ENCODE measurements at regions not wholly inside any gene's neighbourhood (a gene's known extent, or its start where the extent isn't known, plus 50 kb on each side); places are given as distances from the start of the nearest gene placed in this dataset.

- no peaks in the 10 kb centered on the region for H3K36me3 Mint-ChIP-seq (ENCODE audit: low read depth)
- no peak overlapping the region for H3K4me3 Mint-ChIP-seq
- CTCF ChIA-PET, result interaction anchor here (0.6 kb wide), 1 partner anchor 741 kb away, joined by 3 read pairs; no protein-coding TSS in a partner anchor
- intact Hi-C loops (cut with micrococcal nuclease), result no loop called here
- no peaks in the 10 kb centered on the region for H3K27me3 Mint-ChIP-seq (ENCODE audit: low read depth)
- no peaks in the 10 kb centered on the region for H3K9me3 Mint-ChIP-seq
- no peak for DNase-seq
- H3K27ac Mint-ChIP-seq, result no peak overlapping the region
- H3K4me1 Mint-ChIP-seq (ENCODE audit: low read depth), result peaks cover 18% of the 10 kb centered on the region
Observed at GRCh38 chr14:98951031-98951430, 321.0 kb downstream of the BCL11B start.

- no peak overlapping the region for H3K27ac Mint-ChIP-seq
- CTCF ChIA-PET, result no interaction called here
Observed at GRCh38 chr14:98951521-98952152, 320.4 kb downstream of the BCL11B start.

GRCh38 chr14:98952593-98953350 is 319.2 kb downstream of the BCL11B start:
- intact Hi-C loops (cut with micrococcal nuclease), result no loop called here
- CTCF ChIA-PET, result no interaction called here
- no peak overlapping the region for H3K4me3 Mint-ChIP-seq
- H3K27me3 Mint-ChIP-seq (ENCODE audit: low read depth), result no peaks in the 10 kb centered on the region
- no peak overlapping the region for H3K27ac Mint-ChIP-seq
- H3K9me3 Mint-ChIP-seq, result no peaks in the 10 kb centered on the region
- no peaks in the 10 kb centered on the region for H3K36me3 Mint-ChIP-seq (ENCODE audit: low read depth)
- peaks cover 8% of the 10 kb centered on the region for H3K4me1 Mint-ChIP-seq (ENCODE audit: low read depth)
- peak; percentile 34 for DNase-seq

More at GRCh38 chr14:98951521-98952152, 320.4 kb downstream of the BCL11B start:
- DNase-seq, result no peak
- no peaks in the 10 kb centered on the region for H3K9me3 Mint-ChIP-seq
- H3K36me3 Mint-ChIP-seq (ENCODE audit: low read depth), result no peaks in the 10 kb centered on the region
- H3K4me3 Mint-ChIP-seq, result no peak overlapping the region
- H3K4me1 Mint-ChIP-seq (ENCODE audit: low read depth), result peaks cover 18% of the 10 kb centered on the region
- H3K27me3 Mint-ChIP-seq (ENCODE audit: low read depth), result no peaks in the 10 kb centered on the region
- intact Hi-C loops (cut with micrococcal nuclease), result no loop called here

GRCh38 chr14:98953551-98954348 is 318.2 kb downstream of the BCL11B start:
- Mint-ChIP-seq H3K27ac (no peak overlapping the region), H3K4me3 (no peak overlapping the region), H3K27me3 (ENCODE audit: low read depth) (no peaks in the 10 kb centered on the region), H3K9me3 (no peaks in the 10 kb centered on the region), H3K4me1 (ENCODE audit: low read depth) (peaks cover 4% of the 10 kb centered on the region), H3K36me3 (ENCODE audit: low read depth) (no peaks in the 10 kb centered on the region)
- CTCF ChIA-PET, result no interaction called here
- intact Hi-C loops (cut with micrococcal nuclease), result no loop called here
- no peak for DNase-seq

- Mint-ChIP-seq H3K27me3 (ENCODE audit: low read depth) (no peaks in the 10 kb centered on the region), H3K4me3 (no peak overlapping the region), H3K4me1 (ENCODE audit: low read depth) (peaks cover 4% of the 10 kb centered on the region), H3K27ac (no peak overlapping the region), H3K36me3 (ENCODE audit: low read depth) (no peaks in the 10 kb centered on the region), H3K9me3 (no peaks in the 10 kb centered on the region)
- intact Hi-C loops (cut with micrococcal nuclease), result no loop called here
- CTCF ChIA-PET, result no interaction called here
- DNase-seq, result no peak
Observed at GRCh38 chr14:98954349-98955000, 317.5 kb downstream of the BCL11B start.

GRCh38 chr14:98955036-98955740 is 316.8 kb downstream of the BCL11B start:
- no peak overlapping the region for H3K4me3 Mint-ChIP-seq
- peaks cover 6% of the 10 kb centered on the region for H3K4me1 Mint-ChIP-seq (ENCODE audit: low read depth)
- no peaks in the 10 kb centered on the region for H3K27me3 Mint-ChIP-seq (ENCODE audit: low read depth)
- DNase-seq, result no peak
- intact Hi-C loops (cut with micrococcal nuclease), result no loop called here
- CTCF ChIA-PET, result interaction anchor here (0.6 kb wide), 1 partner anchor 190 kb away, joined by 3 read pairs; no protein-coding TSS in a partner anchor
- H3K9me3 Mint-ChIP-seq, result no peaks in the 10 kb centered on the region
- no peaks in the 10 kb centered on the region for H3K36me3 Mint-ChIP-seq (ENCODE audit: low read depth)
- H3K27ac Mint-ChIP-seq, result no peak overlapping the region

GRCh38 chr14:98955741-98956070 is 316.3 kb downstream of the BCL11B start:
- Mint-ChIP-seq H3K36me3 (ENCODE audit: low read depth) (no peaks in the 10 kb centered on the region), H3K9me3 (no peaks in the 10 kb centered on the region), H3K4me1 (ENCODE audit: low read depth) (peaks cover 6% of the 10 kb centered on the region), H3K4me3 (no peak overlapping the region), H3K27me3 (ENCODE audit: low read depth) (no peaks in the 10 kb centered on the region), H3K27ac (no peak overlapping the region)
- DNase-seq, result no peak
- intact Hi-C loops (cut with micrococcal nuclease), result no loop called here
- CTCF ChIA-PET, result interaction anchor here (0.6 kb wide), 1 partner anchor 190 kb away, joined by 3 read pairs; no protein-coding TSS in a partner anchor

GRCh38 chr14:98956181-98956580 is 315.8 kb downstream of the BCL11B start:
- Mint-ChIP-seq H3K27ac (no peak overlapping the region), H3K4me3 (no peak overlapping the region), H3K27me3 (ENCODE audit: low read depth) (no peaks in the 10 kb centered on the region), H3K9me3 (no peaks in the 10 kb centered on the region), H3K4me1 (ENCODE audit: low read depth) (peaks cover 9% of the 10 kb centered on the region), H3K36me3 (ENCODE audit: low read depth) (no peaks in the 10 kb centered on the region)
- CTCF ChIA-PET, result no interaction called here
- intact Hi-C loops (cut with micrococcal nuclease), result no loop called here
- no peak for DNase-seq

GRCh38 chr14:98956661-98957060 is 315.3 kb downstream of the BCL11B start:
- H3K36me3 Mint-ChIP-seq (ENCODE audit: low read depth), result no peaks in the 10 kb centered on the region
- H3K9me3 Mint-ChIP-seq, result no peaks in the 10 kb centered on the region
- H3K4me3 Mint-ChIP-seq, result no peak overlapping the region
- CTCF ChIA-PET, result no interaction called here
- intact Hi-C loops (cut with micrococcal nuclease), result no loop called here
- no peak overlapping the region for H3K27ac Mint-ChIP-seq
- H3K27me3 Mint-ChIP-seq (ENCODE audit: low read depth), result no peaks in the 10 kb centered on the region
- no peak for DNase-seq
- peaks cover 9% of the 10 kb centered on the region for H3K4me1 Mint-ChIP-seq (ENCODE audit: low read depth)

- Mint-ChIP-seq H3K4me3 (no peak overlapping the region), H3K36me3 (ENCODE audit: low read depth) (no peaks in the 10 kb centered on the region)
Observed at GRCh38 chr14:98957211-98958047, 314.6 kb downstream of the BCL11B start.

GRCh38 chr14:98958048-98958631 is 313.9 kb downstream of the BCL11B start:
- no peak for DNase-seq
- Mint-ChIP-seq H3K27ac (no peak overlapping the region), H3K9me3 (no peaks in the 10 kb centered on the region), H3K36me3 (ENCODE audit: low read depth) (no peaks in the 10 kb centered on the region), H3K4me3 (no peak overlapping the region), H3K4me1 (ENCODE audit: low read depth) (peaks cover 11% of the 10 kb centered on the region), H3K27me3 (ENCODE audit: low read depth) (no peaks in the 10 kb centered on the region)
- intact Hi-C loops (cut with micrococcal nuclease), result no loop called here
- CTCF ChIA-PET, result no interaction called here

More at GRCh38 chr14:98957211-98958047, 314.6 kb downstream of the BCL11B start:
- Mint-ChIP-seq H3K27me3 (ENCODE audit: low read depth) (no peaks in the 10 kb centered on the region), H3K4me1 (ENCODE audit: low read depth) (peaks cover 9% of the 10 kb centered on the region), H3K27ac (no peak overlapping the region), H3K9me3 (no peaks in the 10 kb centered on the region)
- CTCF ChIA-PET, result interaction anchor here (0.6 kb wide), 1 partner anchor 857 kb away, joined by 3 read pairs; no protein-coding TSS in a partner anchor
- no peak for DNase-seq
- intact Hi-C loops (cut with micrococcal nuclease), result no loop called here

Data from activated naive CD4-positive, alpha-beta T cell treated with anti-CD3 and anti-CD28 coated beads for 36 hours (primary cell).